ENCODE measurements at regions not wholly inside any gene's neighbourhood (a gene's known extent, or its start where the extent isn't known, plus 50 kb on each side); places are given as distances from the start of the nearest gene placed in this dataset.

GRCh38 chr5:16013334-16014065 lies 166.1 kb downstream of the MARCHF11 start:
- 79 to 82% methylated on average over 3 of the region's 3 CpGs for WGBS, 2 donors

DNA sequence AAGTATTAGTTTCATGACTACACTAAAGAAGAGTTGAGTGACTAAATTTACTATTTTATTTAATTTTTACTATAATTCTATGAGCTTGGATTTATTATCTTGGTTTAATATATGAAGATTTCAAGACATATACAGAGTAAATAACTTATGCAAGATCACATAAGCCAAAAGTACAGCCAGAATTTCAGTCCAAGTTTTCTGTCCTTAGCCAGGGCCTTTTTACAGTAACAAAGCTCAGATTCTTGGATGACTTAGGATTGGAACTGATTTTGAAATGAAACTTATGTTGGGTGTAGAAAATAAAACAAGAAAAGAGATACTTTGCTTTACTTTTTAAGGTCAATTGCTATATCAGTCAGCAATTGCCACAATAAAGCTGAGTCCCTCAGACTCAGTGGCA lies 170.3 kb downstream of the MARCHF11 start:
- no peak for TF ChIP-seq CTCF (IDR thresholded peaks at IDR 0.05)
- TF ChIP-seq POLR2A (IDR thresholded peaks at IDR 0.05) = no peak
- Histone ChIP-seq H3K27me3 (no peaks in the 10 kb centered on the region), H3K36me3 (ENCODE audit: low read depth, missing control alignments) (no peaks in the 10 kb centered on the region), H3K4me1 (no peaks in the 10 kb centered on the region), H3K9me3 (no peaks in the 10 kb centered on the region), H3K4me3 (no peak overlapping the region), H3K27ac (no peak overlapping the region)
- intact Hi-C loops (cut with DNase I; ENCODE audit: low total_unique reads) = no loop called here
- DNase-seq = no peak

More at GRCh38 chr5:16013334-16014065, 166.1 kb downstream of the MARCHF11 start:
- Histone ChIP-seq H3K4me1 (no peaks in the 10 kb centered on the region), H3K9me3 (no peaks in the 10 kb centered on the region), H3K27ac (no peak overlapping the region), H3K27me3 (no peaks in the 10 kb centered on the region), H3K36me3 (ENCODE audit: low read depth, missing control alignments) (no peaks in the 10 kb centered on the region), H3K4me3 (no peak overlapping the region)
- DNase-seq = no peak
- intact Hi-C loops (cut with DNase I; ENCODE audit: low total_unique reads) = no loop called here
- TF ChIP-seq CTCF (IDR thresholded peaks at IDR 0.05) (no peak), POLR2A (IDR thresholded peaks at IDR 0.05) (no peak)

DNA sequence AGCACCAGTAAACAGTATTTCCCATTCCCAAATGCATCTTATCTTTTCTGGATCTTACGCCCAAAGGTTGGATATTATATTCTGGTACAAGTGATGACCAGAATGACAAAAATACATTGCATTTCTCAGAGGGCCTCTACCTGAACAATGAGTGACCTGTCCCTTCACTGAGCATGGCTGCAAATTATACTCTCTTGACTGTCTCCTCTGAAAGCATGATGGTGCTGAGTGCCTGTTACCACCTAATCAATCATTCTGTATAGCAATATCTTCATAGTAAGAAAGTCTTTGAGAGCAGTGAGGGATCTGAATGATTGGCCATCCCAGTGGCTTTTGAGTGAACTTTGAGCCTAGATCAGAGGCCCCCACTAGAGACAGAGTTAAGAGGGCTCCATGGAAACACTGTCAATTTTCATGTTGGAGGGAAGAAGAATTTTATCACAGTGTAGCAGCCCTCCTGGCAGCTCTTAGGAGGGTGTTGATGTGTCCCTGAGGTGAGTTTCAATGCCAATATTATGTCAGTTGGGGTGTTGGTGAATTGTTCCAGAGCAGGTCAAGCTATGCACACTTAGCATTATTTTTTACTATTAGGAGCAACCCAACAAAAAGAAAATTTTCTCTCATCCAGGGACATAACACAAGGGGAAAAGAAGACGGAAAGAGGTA lies 171.7 kb downstream of the MARCHF11 start:
- no peaks in the 10 kb centered on the region for H3K36me3 ChIP-seq (ENCODE audit: low read depth, missing control alignments)
- no peak for DNase-seq
- 95 to 98% methylated on average over 2 of the region's 2 CpGs for WGBS, 2 donors
- TF ChIP-seq CTCF (IDR thresholded peaks at IDR 0.05) (no peak), POLR2A (IDR thresholded peaks at IDR 0.05) (no peak)
- H3K27me3 ChIP-seq = no peaks in the 10 kb centered on the region
- H3K4me1 ChIP-seq = no peaks in the 10 kb centered on the region
- H3K9me3 ChIP-seq = no peaks in the 10 kb centered on the region
- no peak overlapping the region for H3K4me3 ChIP-seq
- intact Hi-C loops (cut with DNase I; ENCODE audit: low total_unique reads) = no loop called here
- H3K27ac ChIP-seq = no peak overlapping the region

DNA sequence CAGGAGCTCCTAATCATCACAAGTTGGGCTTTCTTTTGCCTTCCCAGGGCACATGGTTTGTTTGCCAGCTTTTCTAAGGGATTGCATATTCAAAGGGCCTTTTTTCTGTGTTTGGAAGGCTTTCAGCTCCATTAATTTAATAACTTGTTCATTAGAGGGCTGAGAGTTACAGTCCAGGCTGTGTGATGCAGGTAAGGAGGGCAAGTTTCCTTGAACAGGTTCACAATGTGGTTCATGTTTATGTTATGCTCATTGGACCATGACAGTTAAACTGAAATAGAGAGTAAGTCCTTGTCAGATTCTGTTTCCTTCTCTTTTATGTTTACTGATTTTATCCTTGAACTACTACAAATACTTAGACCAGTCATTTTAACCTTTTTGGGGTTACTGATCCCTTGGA lies 174.4 kb downstream of the MARCHF11 start:
- no peak overlapping the region for H3K4me3 ChIP-seq
- H3K36me3 ChIP-seq (ENCODE audit: low read depth, missing control alignments) = no peaks in the 10 kb centered on the region
- no peak for DNase-seq
- no peak overlapping the region for H3K27ac ChIP-seq
- TF ChIP-seq POLR2A (IDR thresholded peaks at IDR 0.05) = no peak
- TF ChIP-seq CTCF (IDR thresholded peaks at IDR 0.05) = no peak
- intact Hi-C loops (cut with DNase I; ENCODE audit: low total_unique reads) = no loop called here
- no peaks in the 10 kb centered on the region for H3K27me3 ChIP-seq
- no peaks in the 10 kb centered on the region for H3K4me1 ChIP-seq
- no peaks in the 10 kb centered on the region for H3K9me3 ChIP-seq

GRCh38 chr5:16000056-16000455 lies 179.5 kb downstream of the MARCHF11 start:
- Histone ChIP-seq H3K4me1 (no peaks in the 10 kb centered on the region), H3K27ac (no peak overlapping the region), H3K9me3 (no peaks in the 10 kb centered on the region), H3K27me3 (no peaks in the 10 kb centered on the region), H3K4me3 (no peak overlapping the region), H3K36me3 (ENCODE audit: low read depth, missing control alignments) (no peaks in the 10 kb centered on the region)
- WGBS, 2 donors = 54 to 60% methylated on average over 2 of the region's 2 CpGs
- intact Hi-C loops (cut with DNase I; ENCODE audit: low total_unique reads) = no loop called here
- DNase-seq = no peak
- TF ChIP-seq CTCF (IDR thresholded peaks at IDR 0.05) (no peak), POLR2A (IDR thresholded peaks at IDR 0.05) (no peak)
